ENCODE measurements at regions not wholly inside any gene's neighbourhood (a gene's known extent, or its start where the extent isn't known, plus 50 kb on each side); places are given as distances from the start of the nearest gene placed in this dataset.
"Not testable (repeated sequence)": the region's sequence is repeated elsewhere in the genome, so short reads cannot be mapped to it uniquely, and the experiment has no call there.

GRCh38 chr12:67716817-67717216, 68.3 kb downstream of the DYRK2 start:
- no peak for DNase-seq

- not testable (repeated sequence) for DNase-seq
Observed at GRCh38 chr12:67719303-67719702, 70.8 kb downstream of the DYRK2 start.

DNA sequence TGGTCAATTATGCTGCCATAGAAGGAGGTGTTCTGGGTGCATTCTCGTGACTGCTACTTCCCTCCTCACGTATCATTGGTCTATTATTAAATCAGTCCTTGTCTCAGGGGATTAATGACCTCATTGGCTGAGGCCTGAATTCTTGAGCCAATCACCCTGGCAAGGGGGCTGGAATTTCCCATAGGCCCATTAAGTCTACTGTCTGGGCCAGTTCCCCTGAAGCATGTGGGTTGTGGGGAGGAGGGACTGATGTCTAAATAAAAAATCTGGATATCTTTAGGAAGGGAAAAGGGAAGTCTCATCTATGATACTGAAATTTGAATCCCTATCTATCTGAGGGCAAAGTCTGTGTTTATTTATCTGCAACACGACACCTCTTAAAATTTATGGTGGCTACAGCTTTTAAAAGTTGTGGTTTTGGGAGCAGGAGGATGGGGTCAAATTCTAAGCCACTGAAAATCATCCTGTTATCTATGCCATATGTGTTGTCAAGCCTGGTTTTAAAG, 71.9 kb downstream of the DYRK2 start:
- DNase-seq = no peak

GRCh38 chr12:67721248-67721647, 72.7 kb downstream of the DYRK2 start:
- no peak for DNase-seq

DNA sequence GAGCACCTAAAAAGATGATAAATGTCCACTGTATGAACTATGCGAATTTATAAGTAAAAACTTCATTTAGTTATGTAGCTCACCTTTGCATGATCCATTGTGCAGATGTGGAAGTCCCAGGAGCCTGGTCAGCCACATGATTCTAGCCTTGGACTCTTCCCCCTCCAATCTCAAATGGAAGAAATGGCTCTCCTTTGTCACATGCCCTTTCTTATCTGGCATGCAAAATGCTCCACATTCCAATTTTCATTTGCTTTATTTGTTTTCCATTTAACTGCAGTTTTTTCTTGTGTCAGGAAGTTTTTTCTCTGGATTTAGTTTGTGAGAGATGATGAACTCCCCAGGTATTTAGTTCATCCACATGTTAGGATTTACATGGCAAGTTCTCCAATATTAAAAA, 73.8 kb downstream of the DYRK2 start:
- no peak for DNase-seq

DNA sequence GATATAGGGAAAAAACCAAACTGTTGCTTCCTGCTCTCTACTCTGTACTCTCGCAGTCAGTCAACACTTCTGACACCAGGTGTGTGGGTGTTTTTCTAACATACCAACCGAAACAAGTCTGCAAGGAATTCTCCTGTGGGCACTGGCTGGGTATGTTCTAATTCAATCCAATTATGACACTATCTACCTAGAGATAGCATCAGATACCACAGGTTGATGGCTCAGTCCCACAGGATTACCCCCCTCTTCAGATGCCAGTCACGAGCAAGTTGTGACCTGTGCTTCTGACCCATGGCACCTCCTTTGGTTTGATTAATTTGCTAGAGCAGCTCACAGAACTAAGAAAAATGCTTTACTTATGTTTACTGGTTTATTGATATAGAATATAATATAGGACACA, 78.3 kb downstream of the DYRK2 start:
- DNase-seq = no peak

GRCh38 chr12:67727702-67728666, 79.4 kb downstream of the DYRK2 start:
- DNase-seq = no peak

DNA sequence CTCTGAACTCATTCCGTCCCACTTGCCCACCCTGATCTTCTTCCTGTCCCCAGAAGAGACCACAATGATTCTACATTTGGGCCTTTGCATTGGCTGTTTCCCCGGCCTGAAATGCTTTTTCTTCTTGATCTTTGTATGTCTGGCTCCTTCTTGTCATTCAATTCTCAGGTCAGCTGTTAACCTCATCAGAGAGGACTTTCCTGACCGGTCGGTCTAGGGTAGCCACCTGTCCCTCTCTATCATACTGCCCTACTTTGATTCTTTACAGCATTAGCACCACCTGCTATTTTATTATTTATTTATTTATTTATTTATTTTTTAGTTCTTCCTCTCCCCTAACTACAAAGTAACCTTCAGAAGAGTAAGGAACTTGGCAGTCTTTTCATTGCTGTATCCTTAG, 84.3 kb downstream of the DYRK2 start:
- DNase-seq = no peak

DNA sequence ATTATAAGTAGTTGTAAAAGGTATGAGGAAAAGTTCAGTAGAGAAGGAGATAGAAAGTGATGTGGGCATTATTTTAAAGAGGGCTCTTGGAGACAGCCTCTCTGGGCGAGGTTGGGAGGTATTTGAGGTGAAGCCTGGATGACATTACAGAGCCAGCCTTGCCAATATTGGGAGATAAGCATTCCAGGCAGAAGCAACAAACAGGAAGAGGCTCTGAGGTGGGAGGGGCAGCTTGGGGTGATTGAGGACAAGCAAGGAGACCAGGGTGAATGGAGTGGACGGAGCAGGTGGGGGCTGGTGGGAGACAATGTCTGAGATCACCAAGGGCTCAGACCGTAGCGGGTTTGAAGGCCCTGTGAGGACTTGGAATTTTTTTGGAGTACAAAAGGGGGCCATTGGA, 87.3 kb downstream of the DYRK2 start:
- DNase-seq = no peak

DNA sequence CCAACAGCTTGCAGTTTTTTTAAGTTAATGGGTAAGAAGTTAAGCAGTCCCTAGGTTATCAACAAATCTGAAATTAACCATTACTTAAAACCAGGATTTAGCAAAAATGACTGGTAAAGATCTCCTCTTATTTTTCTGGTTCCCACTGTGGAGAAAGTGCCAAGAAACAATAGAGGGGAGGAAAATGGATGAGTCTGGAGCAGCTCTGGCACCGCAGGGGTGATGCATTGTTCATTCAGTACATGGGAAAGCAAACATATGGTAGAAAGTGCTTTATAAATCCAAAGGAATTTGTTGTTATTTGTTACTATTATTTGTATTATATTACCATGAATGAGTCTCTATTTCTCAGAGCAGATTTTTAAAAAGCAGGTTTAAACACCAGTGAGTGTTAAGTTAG, 92.2 kb downstream of the DYRK2 start:
- no peak for DNase-seq

DNA sequence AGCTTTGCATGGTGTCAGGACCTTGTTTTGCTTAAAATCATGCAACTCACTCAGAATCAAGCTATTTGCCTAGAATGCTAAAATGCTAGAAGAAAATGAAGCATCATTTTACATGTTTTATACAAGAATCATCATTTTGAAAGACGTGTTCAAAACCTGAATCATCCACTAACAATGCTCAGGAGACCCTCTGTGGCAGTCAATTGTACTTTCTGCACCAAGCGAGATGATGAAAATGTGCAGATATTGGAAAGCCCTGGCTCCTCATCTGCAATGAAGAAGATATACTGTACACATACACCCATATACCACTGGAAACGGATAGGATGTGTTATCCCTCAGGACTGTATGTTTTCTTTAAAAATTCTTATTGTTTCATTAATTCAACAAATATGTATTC, 92.7 kb downstream of the DYRK2 start:
- DNase-seq = no peak

- no peak for DNase-seq
Observed at GRCh38 chr12:67742461-67742860, 93.9 kb downstream of the DYRK2 start.

DNA sequence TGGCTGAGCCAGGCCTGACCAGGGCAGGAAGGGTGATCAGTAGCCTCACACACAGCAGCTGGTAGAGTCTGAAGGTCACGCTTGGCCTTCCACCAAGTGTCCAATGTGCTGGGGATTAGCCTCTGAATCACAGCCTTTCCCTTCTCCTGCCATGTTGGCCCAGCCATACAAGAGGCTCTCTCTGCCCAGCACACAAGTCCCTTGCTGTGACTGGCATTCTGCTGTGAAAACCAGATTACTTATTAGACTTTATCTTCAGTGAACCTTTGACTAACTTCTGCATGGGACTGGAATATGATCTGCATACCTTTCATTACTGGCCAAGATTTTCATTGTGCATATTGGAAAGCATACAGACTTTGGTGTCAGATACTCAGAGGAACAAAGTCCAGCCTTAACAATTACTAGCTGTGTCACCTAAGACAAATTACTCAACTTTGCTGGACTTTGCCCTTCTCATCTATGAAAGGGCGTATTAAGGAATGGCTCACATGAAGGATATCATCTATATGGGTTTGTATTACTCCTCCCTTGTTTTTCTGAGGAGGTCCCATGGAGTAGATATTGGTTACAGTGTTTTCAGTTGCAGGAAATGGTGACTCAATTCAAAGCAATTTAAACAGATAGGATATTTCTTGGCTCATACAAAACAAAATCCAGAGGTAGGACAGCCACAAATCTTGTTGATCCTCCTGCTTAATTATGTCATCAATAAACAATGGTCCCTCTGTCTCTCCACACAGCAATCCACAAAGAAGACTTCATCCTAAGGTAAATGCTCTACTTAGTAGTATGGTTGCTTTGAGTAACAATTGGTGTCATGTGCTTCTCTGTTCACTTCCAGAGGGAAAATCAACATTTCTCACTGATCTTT, 99.6 kb downstream of the DYRK2 start:
- no peak for DNase-seq

GRCh38 chr12:67748743-67749040, 100.1 kb downstream of the DYRK2 start:
- no peak for DNase-seq

GRCh38 chr12:67750513-67751183, 102.1 kb downstream of the DYRK2 start:
- no peak for DNase-seq

- no peak for DNase-seq
Observed at GRCh38 chr12:67751381-67751928, 102.9 kb downstream of the DYRK2 start.

GRCh38 chr12:67752226-67752732, 103.7 kb downstream of the DYRK2 start:
- no peak for DNase-seq

DNA sequence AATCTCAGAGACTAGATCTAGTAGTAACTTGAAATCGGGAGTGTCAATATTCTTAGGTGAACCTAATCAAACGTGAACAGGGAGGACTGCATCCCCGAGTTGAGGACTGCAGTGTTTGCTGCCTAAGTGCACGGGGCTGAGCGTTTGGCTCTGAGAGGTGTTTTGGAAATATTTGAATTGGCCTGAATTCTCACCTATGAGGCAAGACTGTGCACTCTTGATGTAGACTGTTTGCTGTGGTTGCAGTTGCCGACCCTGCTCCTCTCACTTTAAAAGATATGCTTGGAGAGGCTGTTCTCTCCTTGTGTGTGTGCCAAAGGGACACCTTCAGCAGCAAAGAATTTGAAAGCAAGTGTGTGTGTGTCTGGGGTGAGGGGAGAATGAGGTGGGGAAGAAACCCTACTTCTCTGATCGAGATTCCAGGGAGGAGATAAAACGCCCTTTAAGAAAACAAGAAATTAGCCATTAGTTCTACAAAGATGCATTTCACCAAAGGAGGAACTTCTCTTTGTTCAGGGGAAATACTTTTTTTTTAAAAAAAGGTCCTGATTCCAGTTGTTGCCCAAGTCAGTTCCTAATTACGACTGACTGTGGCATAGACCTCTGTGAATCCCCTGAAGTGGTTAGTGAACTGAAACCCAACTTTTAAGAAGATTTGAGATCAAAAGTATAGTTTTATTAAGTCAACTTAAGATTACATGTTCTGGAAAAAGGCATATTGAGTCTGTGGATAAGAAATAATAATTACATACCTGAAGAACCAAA, 106.6 kb downstream of the DYRK2 start:
- DNase-seq = no peak

- DNase-seq = no peak
Observed at GRCh38 chr12:67757651-67758050, 109.1 kb downstream of the DYRK2 start.

DNA sequence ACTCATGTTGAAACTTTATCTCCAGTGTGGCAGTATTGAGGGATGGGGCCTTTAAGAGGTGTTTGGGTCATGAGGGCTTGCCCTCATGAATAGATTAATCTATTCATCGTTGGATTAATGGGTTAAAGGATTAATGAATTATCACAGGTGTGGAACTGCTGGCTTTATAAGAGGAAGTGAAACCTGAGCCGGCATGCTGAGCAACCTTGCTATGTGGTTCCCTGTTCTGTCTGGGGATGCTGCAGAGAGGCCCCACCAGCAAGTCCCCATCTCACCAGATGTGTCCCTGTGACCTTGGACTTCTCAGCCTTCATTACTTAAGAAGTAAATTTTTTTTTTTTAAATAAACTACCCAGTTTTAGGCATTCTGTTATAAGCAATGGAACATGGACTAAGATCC, 109.6 kb downstream of the DYRK2 start:
- DNase-seq = no peak

DNA sequence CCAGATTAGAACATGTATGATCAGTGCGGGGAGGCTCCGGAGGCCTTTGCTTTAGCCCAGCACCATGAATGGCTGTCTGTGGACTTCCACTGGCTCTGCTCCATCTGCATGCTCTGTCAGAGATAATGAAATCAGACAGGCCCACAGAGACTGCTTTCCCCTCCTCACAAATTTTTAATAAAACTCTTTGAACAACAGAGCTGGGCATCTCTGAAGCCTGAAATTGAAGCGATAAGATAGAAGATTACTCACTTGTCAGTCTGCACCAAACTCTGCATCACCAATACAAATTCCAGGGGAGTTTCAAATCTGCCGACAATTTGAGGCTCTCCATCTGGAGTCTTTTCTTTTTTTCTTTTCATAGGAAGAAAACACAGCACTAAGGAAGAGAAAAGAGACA, 110.0 kb downstream of the DYRK2 start:
- no peak for DNase-seq

- no peak for DNase-seq
Observed at GRCh38 chr12:67759829-67760228, 111.3 kb downstream of the DYRK2 start.

All from CD4-positive, alpha-beta T cell treated with Interleukin-4 for 4 hours (primary cell).